Adrenal gland (tissue), 5 donors: ENCODE measurements at regions not wholly inside any gene's neighbourhood (a gene's known extent, or its start where the extent isn't known, plus 50 kb on each side); places are given as distances from the start of the nearest gene placed in this dataset.

ENCODE experiments used
- CTCF ChIP-seq, 6 experiments: fragments of 450-650 bp in 4 of 6; fragments of 200-600 bp in 2 of 6; sonication (generic) in 1 of 6; IDR thresholded peaks; 1 replicate in 5 of 6; 2 replicates in 1 of 6; pipeline versions ENCODE4 v1.5.1 to v1.8.0; 2016 to 2021; ENCODE audit warnings: antibody characterized with exemption in 6 of 6, mild to moderate bottlenecking in 2 of 6, moderate library complexity in 1 of 6
- POLR2A ChIP-seq, 2 donors: fragments of 450-650 bp; IDR thresholded peaks; one replicate each; pipeline ENCODE4 v1.6.1; 2017; ENCODE audit warnings: antibody characterized with exemption in 2 of 2, mild to moderate bottlenecking in 2 of 2, moderate library complexity in 1 of 2
- donor health status: DM: no; HTN: no; CAD: no.

- TF ChIP-seq CTCF (IDR thresholded peaks at IDR 0.05) = no peak
- TF ChIP-seq POLR2A (IDR thresholded peaks at IDR 0.05) = no peak
Observed at GRCh38 chr5:98354922-98355321, 418.5 kb upstream of the RGMB start.
